Astrocyte of the spinal cord (primary cell): ENCODE measurements at regions not wholly inside any gene's neighbourhood (a gene's known extent, or its start where the extent isn't known, plus 50 kb on each side); places are given as distances from the start of the nearest gene placed in this dataset.

Source experiments
- DNase-seq: peaks from one replicate; pipeline ENCODE4 v3.0.0; 2011; ENCODE audit warnings: low read depth, low spot score
- H3K4me3 ChIP-seq: 2 replicates; pipeline ENCODE4 v1.5.1; 2011; ENCODE audit warnings: low read depth, mild to moderate bottlenecking, low read length, moderate library complexity
- in situ Hi-C: cut with HindIII; loops from 2 replicates; pipeline ENCODE4 v1.10.0; 2017; ENCODE audit warnings: low sequenced_read_pairs
- TF ChIP-seq, protein P1 (sequence below): IDR thresholded peaks from 2 replicates; pipeline ENCODE4 v1.5.1; 2012; ENCODE audit warnings: low read depth, mild to moderate bottlenecking, low read length, inconsistent platforms

DNA sequence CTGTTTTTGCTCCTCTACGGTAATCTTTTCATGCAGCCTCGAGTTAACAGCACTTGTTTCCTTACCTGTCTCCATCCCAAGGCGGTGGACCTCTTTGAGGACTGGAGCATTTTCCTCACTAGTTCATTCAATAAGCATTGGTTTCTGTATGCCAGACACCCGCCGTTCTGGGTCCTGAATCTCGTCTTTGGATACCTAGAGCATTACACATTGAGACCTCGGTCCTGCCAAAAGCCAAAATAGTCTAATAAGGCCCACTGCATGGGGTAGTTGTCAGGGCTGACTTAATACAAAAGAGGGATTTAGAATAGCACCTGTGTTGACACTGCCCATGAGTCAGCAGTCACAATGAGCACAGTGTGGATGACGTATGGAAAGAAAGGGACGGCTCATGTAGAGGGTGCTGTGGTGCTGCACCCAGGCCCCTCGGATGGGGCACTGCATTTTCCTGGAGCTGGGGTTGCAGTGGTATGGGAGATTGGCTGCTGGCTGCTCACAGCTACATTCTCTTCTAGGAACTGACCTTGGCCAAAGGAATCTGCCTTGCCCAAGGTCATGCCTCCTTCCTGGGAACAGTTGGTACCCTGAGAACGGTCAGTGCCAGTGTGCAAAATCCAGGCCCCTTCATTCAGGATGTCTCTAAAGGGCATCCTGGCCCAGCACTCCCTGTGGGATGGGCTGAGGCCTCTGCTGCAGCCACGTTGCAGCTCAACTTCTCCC is 126.9 kb upstream of the NCK2 start:
- DNase-seq: no peak
- TF ChIP-seq, protein P1, sequence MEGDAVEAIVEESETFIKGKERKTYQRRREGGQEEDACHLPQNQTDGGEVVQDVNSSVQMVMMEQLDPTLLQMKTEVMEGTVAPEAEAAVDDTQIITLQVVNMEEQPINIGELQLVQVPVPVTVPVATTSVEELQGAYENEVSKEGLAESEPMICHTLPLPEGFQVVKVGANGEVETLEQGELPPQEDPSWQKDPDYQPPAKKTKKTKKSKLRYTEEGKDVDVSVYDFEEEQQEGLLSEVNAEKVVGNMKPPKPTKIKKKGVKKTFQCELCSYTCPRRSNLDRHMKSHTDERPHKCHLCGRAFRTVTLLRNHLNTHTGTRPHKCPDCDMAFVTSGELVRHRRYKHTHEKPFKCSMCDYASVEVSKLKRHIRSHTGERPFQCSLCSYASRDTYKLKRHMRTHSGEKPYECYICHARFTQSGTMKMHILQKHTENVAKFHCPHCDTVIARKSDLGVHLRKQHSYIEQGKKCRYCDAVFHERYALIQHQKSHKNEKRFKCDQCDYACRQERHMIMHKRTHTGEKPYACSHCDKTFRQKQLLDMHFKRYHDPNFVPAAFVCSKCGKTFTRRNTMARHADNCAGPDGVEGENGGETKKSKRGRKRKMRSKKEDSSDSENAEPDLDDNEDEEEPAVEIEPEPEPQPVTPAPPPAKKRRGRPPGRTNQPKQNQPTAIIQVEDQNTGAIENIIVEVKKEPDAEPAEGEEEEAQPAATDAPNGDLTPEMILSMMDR: no peak
- in situ Hi-C loops: no loop called here
- H3K4me3 ChIP-seq: no peak overlapping the region

DNA sequence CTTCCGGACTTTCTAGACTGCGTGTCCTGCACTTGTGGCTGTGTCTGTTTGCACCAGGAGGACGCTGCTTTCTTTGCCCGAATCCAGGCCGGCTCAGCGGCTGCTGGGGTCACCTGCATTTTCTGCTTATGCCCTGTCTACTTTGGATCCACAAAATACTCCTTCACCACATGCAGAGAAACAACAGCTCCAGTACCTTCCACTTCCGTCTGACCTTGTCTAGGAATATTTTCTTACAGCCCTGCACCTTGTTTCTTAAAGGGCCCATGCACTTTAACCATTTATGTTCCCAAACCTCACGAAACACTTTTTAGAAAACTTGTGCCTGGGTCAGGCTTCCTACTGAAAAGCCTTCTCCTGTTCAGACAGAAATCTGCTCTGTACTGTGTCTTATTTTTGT is 129.4 kb upstream of the NCK2 start:
- TF ChIP-seq, protein P1: no peak
- no peak overlapping the region for H3K4me3 ChIP-seq
- DNase-seq: no peak
- in situ Hi-C loops: no loop called here

DNA sequence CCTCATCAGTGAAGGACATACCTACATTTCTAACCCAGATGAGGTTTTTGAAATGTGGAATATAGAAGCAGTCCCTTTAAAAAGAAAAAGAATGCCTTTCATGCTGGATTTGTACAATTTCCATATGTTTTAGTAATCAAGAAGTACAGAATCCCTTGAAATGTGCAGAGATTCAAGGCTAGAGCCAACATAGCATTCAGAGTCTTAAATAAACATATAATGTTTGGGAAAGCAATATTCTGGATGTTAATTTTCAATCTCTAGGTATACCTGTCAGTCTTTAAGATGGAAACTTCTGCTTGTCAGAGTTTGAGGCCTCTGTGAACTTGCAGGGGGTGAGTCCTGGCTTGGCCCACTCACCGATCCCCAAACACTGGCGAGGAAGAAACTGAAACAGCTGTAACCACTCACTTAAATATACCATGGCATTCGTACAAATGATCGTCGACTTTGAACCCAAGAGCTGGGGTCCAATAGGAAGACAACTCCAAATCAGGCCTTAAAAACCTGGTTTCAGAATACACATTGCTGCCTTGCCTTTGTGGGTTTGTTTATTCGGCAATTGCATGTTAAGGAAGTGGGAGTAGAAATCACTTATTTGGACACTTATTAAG is 132.8 kb upstream of the NCK2 start:
- no peak for DNase-seq
- in situ Hi-C loops: no loop called here
- no peak overlapping the region for H3K4me3 ChIP-seq
- TF ChIP-seq, protein P1: no peak

DNA sequence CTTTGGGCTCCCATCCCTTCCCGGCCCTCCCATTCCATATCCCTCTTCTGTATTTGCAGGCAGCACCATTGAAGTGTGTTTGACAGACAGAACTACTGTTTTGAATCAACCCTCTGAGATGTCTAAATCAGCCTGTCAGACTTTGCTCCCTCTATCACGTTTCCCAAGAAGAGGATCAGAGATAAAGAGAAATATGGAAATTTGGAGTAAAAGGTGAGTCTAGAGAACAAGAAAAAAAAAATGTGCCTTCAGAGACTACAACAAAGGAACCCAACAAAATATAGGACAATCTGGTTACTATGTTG is 133.4 kb upstream of the NCK2 start:
- DNase-seq: no peak
- no peak overlapping the region for H3K4me3 ChIP-seq
- in situ Hi-C loops: no loop called here
- TF ChIP-seq, protein P1: no peak

DNA sequence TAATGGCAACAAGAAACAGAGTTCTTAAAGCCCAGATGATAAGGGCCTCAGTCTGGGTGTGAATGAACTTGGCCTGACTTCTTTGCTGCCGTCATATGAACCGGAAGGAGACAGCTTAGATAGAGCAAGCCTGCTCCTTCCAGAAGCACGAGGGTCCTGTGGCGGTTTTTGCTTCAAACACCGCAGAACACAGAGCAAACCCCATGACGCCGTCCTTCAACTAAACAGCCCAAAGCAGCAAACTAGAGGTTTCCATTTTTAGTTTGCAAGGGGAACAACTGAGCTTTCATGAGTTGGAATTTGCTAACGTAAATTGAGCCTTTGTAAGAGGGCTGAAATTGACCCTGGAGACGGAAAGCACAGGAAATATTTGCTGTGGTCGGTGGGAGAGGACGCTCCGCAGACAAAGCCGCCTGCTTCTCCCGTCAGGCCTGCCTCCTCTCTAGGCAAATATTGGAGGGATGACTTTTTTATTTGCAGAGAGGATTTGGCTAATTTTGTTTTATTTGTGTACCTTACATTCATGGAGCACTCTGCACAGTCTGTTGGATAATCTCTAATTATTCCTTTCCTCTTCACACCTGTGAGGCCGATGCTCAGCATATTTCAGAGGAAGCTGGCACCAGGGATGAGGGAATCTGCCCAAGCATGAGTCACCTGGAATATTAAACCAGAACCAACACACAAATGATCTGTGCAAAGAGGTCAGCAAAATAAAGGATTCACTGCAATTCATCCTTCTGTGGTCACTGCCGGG is 134.0 kb upstream of the NCK2 start:
- TF ChIP-seq, protein P1: no peak
- in situ Hi-C loops: no loop called here

DNA sequence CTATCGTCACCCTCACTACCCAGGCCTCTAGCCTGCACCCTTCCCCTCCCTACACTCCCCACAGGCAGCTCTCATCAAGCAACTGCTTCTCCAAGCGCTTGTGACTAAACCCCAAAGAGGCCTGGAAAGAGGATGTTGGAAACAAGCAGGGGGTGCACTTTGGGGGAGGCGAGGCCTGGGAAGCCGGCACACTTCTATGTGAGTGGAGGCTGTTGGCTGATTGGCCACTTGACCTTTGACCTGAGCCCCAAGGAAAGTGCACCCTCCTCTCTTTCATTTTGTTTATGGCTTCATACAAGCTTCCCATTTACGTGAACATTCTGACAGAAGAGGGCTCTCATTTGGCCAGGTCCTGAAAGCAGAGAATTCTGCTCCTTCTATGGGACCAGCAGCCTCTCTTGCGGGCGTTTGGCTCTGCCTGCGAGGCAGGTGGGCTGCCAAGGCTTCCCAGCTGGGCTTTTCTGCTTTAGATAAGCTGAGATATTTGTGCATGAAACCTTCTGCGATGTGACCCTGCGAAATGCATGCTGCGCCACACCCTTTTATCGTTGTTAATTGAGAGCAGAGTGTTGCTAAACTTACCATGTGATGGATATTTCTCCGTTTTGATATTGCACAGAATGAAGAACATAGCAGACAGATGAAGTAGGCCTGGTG is 134.8 kb upstream of the NCK2 start:
- in situ Hi-C loops: no loop called here
- no peak overlapping the region for H3K4me3 ChIP-seq
- TF ChIP-seq, protein P1: no peak
- no peak for DNase-seq

More for the DNA sequence above, 134.0 kb upstream of the NCK2 start:
- no peak for DNase-seq
- H3K4me3 ChIP-seq: no peak overlapping the region
